Iris pigment epithelial cell (primary cell): ENCODE measurements at regions not wholly inside any gene's neighbourhood (a gene's known extent, or its start where the extent isn't known, plus 50 kb on each side); places are given as distances from the start of the nearest gene placed in this dataset.

Experiments used
- DNase-seq: peaks from one replicate; pipeline ENCODE4 v3.0.0-alpha.2; 2011; ENCODE audit warnings: low read depth

DNA sequence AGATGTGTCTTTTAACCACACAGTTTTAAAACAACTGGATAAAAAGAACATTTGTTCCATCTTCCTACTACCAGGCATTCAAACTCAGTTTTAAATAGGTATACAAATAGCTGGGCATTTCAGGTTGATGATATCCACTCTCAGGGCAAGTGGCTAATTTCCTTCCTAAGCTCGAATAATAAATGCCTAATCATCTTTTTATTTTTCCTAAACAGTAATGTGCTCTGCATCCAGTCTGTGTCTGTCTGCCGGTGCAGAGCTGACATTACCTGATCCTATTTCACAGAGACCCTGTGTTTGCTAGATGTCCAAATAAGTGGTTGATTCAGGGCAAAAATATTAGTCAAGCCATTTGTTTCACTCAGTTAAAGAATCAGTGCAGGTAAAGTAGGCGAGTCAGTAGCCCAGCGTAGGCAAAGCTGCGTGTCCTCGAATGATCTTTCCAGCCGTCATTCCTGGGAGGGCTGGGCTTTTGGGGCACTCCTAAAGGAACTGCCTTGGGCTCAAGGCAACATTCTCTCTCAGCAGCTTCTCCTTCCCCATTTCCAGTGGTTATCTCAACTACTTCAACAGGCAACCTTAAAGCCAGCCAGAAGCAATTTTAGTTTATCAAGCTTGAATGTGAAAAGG is 74.2 kb upstream of the BMP2 start:
- no peak for DNase-seq

DNA sequence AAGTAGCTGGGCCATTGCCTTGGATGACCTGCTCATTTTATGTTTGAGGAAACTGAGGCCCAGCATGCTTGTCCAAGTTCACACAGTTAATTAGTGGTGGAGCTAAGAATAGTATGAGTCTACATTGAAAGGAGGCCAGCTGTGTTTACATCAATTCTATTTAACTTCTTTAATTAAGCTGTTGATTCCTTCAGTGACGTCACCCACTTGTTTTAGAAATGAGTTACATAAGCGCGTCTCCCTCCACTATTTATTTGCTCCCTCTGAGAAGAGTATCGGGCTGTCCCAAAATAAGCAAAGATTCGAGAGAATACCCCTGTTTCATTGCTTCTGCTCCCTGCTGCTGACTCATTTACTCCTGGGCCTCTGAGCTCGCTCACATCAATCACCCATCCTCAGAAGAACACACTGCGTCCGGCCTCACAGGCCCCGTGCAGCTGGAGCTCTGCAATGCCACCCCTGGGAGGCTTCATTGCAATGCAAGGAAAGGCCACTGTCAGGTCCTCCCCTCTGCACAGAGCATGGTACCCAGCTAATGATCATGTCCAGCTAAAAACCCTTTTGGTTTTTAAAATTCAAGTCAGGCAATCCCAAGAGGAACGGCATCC is 74.8 kb upstream of the BMP2 start:
- DNase-seq = no peak

DNA sequence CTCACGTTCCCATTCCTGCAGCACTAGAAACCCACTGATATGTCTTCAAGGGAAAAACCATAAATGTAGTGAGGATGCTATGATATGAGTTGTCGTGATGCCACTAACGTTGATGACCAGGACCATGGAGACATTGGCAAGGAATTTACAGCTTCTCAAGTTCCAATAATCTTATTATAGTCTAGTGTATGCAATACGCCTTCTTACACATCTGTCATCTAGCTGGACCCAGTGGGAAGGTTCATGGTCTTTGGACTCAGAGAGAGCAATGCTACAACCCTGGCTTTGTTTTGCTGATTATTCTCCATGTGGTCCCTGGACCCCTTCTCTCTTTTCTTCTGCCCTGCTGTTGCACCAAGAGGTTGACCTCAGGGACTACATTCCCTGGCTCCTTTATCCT is 76.0 kb upstream of the BMP2 start:
- no peak for DNase-seq

DNA sequence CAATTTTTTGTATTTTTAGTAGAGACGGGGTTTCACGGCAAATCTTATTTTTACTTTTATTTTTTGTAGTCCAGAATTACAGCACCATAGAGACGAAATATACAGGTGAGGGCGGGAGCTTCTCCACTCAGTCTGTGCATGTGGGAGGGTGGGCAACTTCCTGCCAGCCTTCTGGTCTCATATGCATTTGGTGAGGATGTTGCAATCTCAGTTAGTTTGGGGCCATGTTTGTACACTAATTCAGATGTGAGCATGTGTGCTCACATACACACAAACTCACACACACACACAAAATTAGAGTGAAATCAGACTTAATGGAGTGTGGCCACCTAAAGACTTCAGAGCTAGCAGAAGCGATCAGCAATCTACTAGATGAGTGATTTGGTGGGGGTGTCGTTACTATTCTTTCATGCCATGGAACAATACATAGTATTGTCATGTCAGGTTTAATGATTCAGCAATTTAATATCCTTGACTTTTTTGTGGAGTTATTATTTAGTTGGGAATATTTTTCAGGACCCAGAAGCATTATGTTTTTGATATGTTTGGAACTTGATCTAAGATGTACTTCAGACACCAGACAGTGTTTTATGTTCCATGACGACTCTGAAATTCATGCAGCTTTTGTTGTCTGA is 78.0 kb upstream of the BMP2 start:
- DNase-seq = no peak

DNA sequence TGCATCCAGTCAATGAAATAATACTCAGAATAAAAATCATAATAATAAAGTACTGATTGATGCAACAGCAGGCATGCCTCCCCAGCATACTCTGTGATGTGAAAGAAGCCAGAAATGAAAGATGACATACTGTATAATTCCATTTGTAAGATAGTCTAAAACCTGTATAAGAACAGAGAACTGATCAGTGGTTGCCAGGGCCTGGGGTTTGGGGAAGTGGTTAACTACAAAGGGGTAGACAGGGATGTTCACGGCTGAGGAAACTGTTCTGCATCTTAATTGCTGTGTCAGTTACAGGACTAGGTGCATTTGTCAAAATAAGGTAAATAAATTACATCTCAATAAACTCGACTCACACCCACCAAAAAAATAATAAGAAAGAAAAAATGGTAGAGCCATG is 81.3 kb upstream of the BMP2 start:
- DNase-seq = no peak

DNA sequence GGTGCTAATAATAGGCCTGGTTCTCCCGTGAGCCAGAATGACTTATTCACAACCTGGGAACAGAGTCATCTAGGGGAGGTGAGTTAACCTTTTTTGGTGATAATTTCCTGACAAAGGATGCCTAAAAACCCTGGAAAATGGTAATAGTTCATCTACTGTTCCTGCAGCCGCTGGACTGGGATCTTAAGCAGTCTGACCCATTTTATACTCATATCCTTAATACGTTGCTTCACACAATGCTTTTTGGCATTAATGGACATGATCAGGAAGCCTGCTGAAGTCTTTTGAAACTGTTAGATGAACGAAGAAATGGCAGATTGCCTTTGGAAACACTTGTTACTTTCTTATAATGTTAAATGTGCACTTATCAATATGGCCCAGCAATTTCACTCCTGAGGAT is 81.9 kb upstream of the BMP2 start:
- no peak for DNase-seq

DNA sequence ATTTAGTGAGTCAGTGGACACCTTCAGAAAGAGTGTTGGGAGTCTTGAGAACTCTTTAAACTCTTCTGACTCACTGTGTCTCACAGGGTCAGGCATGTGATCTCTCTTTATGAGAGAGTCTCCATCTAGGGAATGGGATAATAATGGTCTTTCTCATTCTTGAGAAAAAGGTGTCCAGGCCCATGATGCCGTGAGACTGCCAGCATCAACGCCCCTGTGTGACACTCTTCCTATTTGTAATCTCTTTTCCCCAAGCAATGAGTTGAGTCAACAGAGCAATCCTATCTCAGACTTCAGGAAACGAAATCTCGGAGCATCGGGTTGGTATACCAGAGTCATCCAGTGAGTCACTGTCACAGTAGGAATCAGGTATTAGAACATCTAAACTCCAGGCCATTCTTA is 82.3 kb upstream of the BMP2 start:
- DNase-seq = peak; percentile 39

DNA sequence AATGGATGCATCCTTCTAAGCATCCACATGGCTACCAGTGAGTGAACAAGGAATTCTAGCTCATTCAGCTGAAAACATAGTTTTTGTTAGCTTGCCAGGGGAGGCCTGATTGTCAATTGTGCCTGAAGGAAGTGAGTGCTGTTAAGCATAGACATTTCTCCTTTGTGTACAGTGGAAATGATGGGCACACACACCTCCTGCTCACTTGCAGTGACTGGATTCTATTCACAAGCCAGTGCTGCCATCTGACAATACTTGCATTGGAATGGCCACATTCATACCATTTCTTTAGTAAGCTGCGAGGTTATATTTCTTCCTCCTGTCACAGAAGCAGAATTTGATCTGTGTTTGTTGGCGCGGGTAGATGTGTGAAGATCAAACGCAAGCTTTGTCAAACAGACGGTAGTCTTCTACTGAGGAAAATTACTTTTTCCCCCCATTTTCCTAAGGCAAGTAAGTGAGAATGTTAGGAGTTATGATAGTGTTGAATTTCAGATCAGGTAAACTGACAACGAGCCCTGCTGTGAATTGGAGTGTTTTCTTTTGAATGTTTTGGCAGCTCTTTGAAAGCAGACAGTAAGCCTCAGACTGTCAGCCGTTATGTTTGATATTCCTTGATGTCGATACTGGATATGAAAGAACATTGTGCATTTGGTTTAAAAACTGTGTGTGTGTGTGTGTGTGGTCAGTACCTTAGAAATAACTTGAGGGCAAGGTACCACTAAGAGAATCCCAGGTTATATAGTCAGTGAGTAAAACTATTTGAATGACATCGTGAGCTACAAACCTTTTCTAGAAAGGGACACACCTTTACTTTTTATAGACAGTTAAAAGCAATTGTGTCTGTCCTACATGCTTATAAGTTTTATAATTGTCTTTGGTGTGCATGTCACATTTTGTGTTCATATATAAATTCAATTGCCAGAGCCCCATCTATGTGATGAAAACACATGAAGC is 84.2 kb upstream of the BMP2 start:
- no peak for DNase-seq

DNA sequence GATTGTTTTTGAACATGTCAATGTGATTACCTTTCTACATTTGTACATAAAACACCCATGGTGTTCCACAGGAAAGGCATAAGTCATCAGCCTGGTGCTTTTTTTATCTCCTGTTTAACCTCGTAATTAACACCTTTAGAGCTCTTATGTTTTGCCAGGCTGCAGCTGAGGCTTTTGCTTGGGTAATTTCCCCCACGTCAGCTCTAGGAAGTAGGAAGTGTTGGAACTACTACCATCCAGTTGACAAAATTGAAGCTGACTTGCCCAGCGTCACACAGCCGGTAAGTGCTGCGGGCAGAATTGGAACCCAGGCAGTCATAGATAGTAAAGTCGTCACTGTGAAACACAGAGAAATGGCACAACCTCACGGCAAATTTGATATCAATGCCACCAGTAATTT is 86.6 kb upstream of the BMP2 start:
- no peak for DNase-seq

DNA sequence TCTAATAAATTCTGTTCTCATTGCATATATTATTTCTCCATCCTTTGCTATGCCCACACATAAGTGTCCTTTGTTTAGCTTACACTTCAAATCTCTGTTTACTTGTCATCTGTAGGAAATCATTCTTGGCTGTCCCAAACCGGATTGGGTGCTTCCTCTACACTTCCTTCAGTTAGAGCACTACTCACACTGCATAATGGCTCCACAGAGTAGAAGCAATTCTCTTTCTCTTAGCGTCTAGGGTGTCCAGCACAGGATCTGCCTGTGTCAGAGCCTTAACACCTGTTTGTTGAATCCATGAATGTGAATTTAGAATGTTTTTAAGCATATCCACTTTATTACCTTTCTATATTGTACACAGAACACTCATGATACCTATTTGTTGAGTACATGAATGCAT is 87.0 kb upstream of the BMP2 start:
- DNase-seq = no peak

DNA sequence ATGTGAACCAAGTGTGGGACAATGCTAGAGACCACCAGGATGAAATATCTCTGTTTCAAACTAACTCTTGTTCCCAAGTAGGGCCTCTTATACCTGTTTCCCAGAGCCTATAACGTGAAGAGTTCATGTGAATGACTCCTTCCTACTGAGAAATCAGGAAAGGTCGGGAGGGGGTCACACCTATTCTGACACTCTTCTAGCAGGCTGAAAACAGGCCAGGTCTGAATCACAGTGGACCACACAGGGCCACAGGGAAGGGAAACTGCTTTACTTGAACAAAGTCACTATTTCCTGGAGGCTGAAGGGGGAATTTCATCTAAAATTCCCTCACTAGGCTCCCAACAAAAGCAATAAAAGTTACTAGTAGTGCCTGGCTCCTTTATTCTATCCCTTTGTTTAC is 88.4 kb upstream of the BMP2 start:
- DNase-seq = no peak

DNA sequence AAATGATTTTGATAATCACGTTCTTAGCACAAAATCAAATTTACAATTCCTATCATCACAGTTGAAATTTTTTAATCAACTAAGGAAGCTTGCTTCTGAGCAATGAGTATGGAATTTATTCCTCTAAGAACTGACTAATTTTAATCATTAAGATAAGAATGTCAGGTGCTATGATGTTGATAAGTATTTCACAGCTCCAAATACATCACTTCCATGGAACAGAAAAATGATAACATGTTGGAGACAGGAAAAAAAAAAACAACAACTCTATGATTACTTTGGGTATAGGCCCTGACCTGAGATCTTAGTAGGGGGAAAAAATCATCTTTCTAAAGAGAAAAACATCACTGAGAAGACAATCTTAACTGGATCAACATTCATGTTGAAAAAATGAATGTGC is 89.4 kb upstream of the BMP2 start:
- no peak for DNase-seq

DNA sequence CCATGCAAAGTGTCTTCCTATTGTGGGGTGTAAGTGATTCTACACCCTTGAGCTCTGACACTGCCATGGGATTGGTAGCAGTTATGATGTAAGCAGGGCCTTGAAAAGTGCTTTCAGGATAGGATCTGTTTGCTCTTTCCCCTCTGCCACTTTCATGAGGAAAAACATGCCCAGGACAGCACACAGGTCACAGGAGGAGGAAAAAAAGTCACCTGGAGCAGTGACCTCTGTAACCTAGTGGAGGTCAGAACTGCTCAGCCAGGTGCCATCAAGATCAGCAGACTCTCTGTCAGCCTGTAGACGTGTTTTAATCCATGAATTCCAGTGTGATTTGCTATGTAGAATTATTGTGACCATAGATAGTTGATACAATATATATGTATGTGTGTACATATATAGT is 92.7 kb upstream of the BMP2 start:
- DNase-seq = no peak

DNA sequence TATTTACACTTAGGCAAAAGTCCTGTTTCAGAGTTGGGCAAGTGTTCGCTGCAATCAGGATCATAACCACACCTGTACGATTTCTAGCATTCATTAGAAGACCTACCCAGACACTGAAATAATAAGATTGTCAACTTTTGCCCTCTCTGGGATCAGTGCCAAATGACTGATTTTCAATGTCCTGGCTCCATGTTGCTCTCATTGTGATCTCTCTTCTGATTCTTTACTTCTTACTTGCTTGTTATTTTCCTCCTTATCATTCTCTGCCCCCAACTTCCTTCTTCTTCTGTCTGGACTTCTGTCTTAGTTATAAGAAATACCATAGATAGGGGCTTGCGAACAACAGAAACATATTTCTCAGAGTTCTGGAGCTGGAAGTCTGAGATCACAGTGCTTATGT is 94.4 kb upstream of the BMP2 start:
- no peak for DNase-seq

DNA sequence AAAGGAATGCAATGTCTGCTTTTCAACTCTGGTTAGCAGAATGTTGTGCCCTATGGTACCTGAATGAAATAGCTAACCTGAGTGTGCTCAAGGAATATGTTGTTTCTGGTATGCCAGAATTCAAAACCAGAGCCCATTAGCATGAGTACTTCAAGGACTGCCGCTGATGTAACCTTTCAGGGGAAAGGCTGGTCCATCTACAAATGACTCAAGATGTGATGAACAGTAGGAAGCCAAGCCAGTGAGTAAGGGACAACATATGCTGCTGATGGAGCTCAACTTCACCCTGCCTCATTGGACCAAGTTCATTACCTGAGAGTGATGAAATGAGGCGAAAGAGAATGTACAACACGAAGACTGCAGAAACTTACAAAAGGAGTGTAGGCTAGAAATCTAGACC is 95.7 kb upstream of the BMP2 start:
- DNase-seq = no peak

DNA sequence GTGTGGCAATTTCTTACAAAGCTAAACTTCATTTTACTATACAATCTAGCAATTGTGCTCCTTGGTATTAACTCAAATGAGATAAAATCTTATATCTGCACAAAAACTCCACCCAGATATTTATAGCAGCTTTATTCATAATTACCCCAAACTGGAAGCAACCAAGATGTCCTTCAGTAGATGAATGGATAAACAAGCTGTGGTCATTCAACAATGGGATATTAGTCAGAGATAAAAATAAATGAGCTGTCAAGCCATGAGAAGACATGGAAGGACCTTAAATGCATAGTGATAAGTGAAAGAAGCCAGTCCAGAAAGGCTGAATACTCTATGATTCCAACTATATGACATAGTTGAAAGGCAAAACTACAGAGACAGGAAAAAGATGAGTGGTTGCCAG is 98.9 kb upstream of the BMP2 start:
- DNase-seq = no peak

DNA sequence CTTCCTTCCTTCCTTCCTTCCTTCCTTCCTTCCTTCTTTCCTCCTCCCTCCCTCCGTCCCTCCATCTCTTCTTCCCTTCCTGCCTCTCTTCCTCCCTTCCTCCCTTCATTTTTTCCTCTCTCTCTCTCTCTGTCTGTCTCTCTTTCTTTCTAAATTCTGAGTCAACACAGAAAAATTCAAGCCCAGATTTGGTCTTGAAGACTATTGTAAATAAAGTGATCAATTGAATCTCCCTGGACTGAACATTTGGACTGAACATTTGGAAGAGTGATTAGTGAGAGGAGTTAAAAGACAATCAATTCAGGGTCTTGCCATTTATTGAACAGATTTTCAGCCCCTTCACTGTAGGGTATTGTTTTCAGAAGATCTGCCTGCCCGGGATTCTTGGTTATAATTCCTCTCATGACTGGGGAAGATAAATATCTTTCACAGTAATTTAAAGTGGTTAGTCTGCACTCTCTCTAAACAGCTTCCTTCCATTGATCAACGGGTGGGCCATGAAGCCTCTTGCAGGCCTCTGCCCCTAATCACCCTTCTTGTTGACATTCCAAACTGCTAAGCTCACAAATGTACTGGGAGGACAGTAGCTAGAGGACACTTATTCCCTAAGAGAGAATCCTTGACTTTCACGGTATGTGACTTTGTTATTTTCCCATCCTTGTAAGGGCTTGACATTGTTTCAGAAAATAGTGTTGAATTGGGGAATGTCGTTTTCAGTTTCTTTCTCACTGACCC is 101.7 kb upstream of the BMP2 start:
- DNase-seq = peak; percentile 18

DNA sequence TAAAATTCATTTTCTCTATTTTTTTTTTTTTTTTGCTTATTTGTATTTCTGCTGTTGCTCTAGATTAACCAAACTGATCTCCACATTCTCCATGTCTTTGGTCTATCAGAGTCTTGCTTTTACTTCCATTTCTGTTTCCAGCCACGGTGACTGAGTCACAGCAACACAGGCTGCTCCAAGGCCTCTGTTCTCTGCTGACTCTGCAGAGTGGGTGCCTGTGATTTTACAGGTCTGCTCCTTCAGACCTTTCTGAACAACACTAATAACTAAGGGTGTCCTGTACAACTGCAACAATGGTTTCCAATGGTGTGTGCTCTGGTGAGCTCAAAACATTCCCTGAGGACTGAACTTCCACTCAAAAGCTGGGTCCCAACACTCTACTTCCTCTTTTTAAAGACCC is 102.3 kb upstream of the BMP2 start:
- peak; percentile 20 for DNase-seq

DNA sequence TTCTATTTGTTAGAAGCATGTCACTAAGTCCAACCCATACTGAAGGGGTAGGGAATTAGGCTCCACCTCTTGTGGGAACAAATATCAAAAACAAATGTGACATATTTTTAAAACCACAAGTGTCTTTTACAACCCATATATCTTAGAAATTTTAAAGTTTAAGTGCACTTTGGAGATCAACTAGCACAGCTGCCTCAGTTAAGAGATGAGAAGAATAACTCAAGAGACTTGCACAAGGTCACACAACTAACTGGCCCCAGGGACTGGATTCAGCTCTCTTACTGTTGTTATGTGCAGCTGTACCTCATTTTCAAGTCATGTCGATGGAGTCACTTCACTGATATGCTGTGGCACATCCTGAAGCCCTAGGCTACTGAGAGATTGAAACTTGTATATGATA is 102.9 kb upstream of the BMP2 start:
- DNase-seq = no peak

DNA sequence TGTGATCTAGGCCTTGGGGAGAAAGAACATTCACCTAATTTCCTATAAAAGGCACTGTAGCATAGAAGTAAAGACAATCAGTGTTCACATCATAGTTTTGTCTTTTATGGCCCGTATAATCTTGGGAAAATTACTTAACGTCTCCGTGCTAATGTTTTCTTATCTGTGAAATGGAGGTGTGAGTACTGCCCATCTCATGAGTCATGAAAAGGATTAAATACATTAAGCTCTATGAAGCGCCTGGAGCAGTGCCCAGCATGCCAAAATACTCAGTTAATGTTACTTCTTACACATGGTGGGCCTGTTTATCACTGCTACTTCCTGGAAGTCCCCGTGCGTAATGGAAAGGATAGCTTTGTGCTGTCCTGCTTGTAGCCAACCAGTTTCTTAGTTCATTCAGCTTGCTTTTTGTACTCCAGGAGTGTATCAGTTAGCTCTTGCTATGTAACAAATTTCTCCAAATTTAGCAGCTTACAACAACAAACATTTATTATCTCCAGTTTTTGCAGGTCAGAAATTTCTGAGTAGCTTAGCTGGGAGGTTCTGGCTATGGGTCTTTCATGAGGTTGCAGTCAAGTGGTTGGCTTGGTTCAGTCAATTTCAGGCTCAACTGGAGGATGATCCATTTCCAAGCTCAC is 103.6 kb upstream of the BMP2 start:
- DNase-seq = peak; percentile 46

DNA sequence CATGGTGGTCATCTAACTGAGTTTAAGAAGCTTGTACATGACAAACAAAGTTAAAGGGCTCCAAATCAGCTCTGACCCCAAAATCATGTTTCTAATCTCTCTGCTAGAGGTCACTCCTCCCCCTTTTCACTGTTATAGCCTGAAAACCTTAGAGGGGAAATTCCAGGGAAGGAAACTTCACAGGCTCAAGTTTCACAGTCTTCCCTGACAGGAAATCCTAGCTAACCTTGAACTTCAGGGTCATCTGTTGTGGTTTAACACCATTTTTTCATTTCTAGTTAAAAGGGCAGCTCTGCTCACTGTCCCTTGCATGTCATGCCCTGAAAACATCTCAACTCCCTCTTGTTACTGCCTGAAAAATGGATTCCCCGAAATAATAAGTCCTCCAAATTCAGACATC is 104.4 kb upstream of the BMP2 start:
- DNase-seq = peak; percentile 22

DNA sequence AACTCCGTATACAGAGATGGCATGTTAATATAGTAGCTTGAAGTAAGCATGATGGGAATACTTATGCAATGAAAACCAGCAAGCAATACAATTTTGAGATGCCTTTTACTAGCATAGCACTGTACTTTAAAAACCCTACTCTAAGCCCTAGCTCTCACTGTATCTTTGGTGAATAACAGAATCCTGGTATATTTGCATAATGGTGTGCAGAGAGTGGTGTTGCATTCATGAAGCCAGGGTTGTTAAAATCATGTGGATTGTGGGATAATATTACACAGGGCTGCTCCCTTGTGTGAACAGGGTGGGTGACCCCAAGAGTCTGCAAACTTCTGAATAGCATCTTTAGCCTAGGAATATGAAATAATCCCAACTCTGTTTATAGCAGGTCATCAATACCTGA is 105.2 kb upstream of the BMP2 start:
- DNase-seq = no peak
